Lower leg skin (tissue), 4 donors: ENCODE measurements at regions not wholly inside any gene's neighbourhood (a gene's known extent, or its start where the extent isn't known, plus 50 kb on each side); places are given as distances from the start of the nearest gene placed in this dataset.

Experiments used
- DNase-seq, 2 donors: peaks; one replicate each; pipeline ENCODE4 v3.0.0-alpha.2; 2019; ENCODE audit warnings: low spot score in 2 of 2
- H3K4me3 ChIP-seq: fragments of 200-600 bp; sonication (generic); 2 replicates; pipeline ENCODE4 v1.5.1; 2017; ENCODE audit warnings: mild to moderate bottlenecking, low read depth; ENCODE audit not compliant: poor library complexity, severe bottlenecking
- CTCF ChIP-seq, 3 donors: fragments of 450-650 bp; IDR thresholded peaks; one replicate each; pipeline ENCODE4 v1.5.1; 2016; ENCODE audit warnings: antibody characterized with exemption in 3 of 3, mild to moderate bottlenecking in 3 of 3, moderate library complexity in 2 of 3
- POLR2A ChIP-seq, 2 donors: fragments of 450-650 bp; IDR thresholded peaks; one replicate each; pipeline ENCODE4 v1.6.1; 2016 to 2017; ENCODE audit warnings: antibody characterized with exemption in 2 of 2, mild to moderate bottlenecking in 1 of 2, moderate library complexity in 1 of 2
- WGBS, 2 donors: methylation state at CpG; one replicate each; pipeline ENCODE4 v1.1.5; 2018; 5-methylcytosine and 5-hydroxymethylcytosine counted together
- intact Hi-C: fragments of 100-400 bp; cut with DNase I; formaldehyde crosslinking; loops from one replicate; pipeline ENCODE4 v1.15.0; 2023; ENCODE audit warnings: low total_unique reads

- TF ChIP-seq POLR2A (IDR thresholded peaks at IDR 0.05) (no peak), CTCF (IDR thresholded peaks at IDR 0.05) (no peak)
- no peak for DNase-seq
- WGBS, 2 donors = 92 to 95% methylated on average over 2 of the region's 2 CpGs
- no peak overlapping the region for H3K4me3 ChIP-seq
- intact Hi-C loops = no loop called here
Observed at GRCh38 chr5:117077142-117077541, 502.5 kb upstream of the SEMA6A start.

- intact Hi-C loops = no loop called here
- no peak for TF ChIP-seq POLR2A (IDR thresholded peaks at IDR 0.05)
- no peak for TF ChIP-seq CTCF (IDR thresholded peaks at IDR 0.05)
- 82 to 88% methylated on average over 2 of the region's 2 CpGs for WGBS, 2 donors
- no peak for DNase-seq
- H3K4me3 ChIP-seq = no peak overlapping the region
Observed at GRCh38 chr5:117072439-117072838, 497.8 kb upstream of the SEMA6A start.

GRCh38 chr5:117065800-117066199 is 491.2 kb upstream of the SEMA6A start:
- H3K4me3 ChIP-seq = no peak overlapping the region
- intact Hi-C loops = no loop called here
- WGBS, 2 donors = 84 to 96% methylated on average over 1 of the region's 1 CpG
- DNase-seq = no peak
- no peak for TF ChIP-seq POLR2A (IDR thresholded peaks at IDR 0.05)
- no peak for TF ChIP-seq CTCF (IDR thresholded peaks at IDR 0.05)

- no peak for TF ChIP-seq CTCF (IDR thresholded peaks at IDR 0.05)
- TF ChIP-seq POLR2A (IDR thresholded peaks at IDR 0.05) = no peak
- intact Hi-C loops = no loop called here
- H3K4me3 ChIP-seq = no peak overlapping the region
- DNase-seq = no peak
- WGBS, 2 donors = 80 to 91% methylated on average over 1 of the region's 1 CpG
Observed at GRCh38 chr5:117065161-117065560, 490.5 kb upstream of the SEMA6A start.

- no peak for TF ChIP-seq CTCF (IDR thresholded peaks at IDR 0.05)
- TF ChIP-seq POLR2A (IDR thresholded peaks at IDR 0.05) = no peak
- 81 to 90% methylated on average over 1 of the region's 1 CpG for WGBS, 2 donors
- intact Hi-C loops = no loop called here
- H3K4me3 ChIP-seq = no peak overlapping the region
- no peak for DNase-seq
Observed at GRCh38 chr5:117060099-117060498, 485.5 kb upstream of the SEMA6A start.

GRCh38 chr5:117058740-117059139 is 484.1 kb upstream of the SEMA6A start:
- intact Hi-C loops = no loop called here
- TF ChIP-seq CTCF (IDR thresholded peaks at IDR 0.05) = no peak
- TF ChIP-seq POLR2A (IDR thresholded peaks at IDR 0.05) = no peak
- H3K4me3 ChIP-seq = no peak overlapping the region
- DNase-seq = no peak
